ENCODE measurements at regions not wholly inside any gene's neighbourhood (a gene's known extent, or its start where the extent isn't known, plus 50 kb on each side); places are given as distances from the start of the nearest gene placed in this dataset.
"Not testable (repeated sequence)": the region's sequence is repeated elsewhere in the genome, so short reads cannot be mapped to it uniquely, and the experiment has no call there.

DNA sequence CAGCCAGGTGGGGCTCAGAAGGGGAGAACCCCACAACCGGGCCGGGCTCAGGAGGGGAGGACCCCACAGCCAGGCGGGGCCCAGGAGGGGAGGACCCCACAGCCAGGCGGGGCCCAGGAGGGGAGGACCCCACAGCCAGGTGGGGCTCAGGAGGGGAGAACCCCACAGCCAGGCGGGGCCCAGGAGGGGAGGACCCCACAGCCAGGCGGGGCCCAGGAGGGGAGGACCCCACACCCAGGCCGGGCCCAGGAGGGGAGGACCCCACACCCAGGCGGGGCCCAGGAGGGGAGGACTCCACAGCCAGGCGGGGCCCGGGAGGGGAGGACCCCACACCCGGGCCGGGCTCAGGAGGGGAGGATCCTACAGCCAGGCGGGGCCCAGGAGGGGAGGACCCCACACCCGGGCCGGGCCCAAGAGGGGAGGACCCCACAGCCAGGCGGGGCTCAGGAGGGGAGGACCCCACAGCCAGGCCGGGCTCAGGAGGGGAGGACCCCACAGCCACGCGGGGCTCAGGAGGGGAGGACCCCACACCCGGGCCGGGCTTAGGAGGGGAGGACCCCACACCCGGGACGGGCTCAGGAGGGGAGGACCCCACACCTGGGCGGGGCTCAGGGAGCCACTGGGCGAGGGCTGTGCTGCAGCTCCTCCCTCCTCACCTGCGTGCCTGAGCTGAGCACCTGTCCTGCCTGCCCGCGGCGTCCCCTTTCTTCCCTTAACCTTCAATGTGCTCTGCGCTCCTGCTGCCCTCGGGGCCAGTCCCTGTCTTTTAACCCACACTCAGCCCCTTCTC lies 131.4 kb downstream of the IGLL1 start:
- not testable (repeated sequence) for H3K4me3 ChIP-seq, H3K27ac ChIP-seq

- no peak overlapping the region for H3K27ac ChIP-seq
- no peak overlapping the region for H3K4me3 ChIP-seq
These were observed 133.2 kb downstream of the IGLL1 start for GRCh38 chr22:23446796-23447350.

GRCh38 chr22:23446194-23446593 lies 133.9 kb downstream of the IGLL1 start:
- H3K27ac ChIP-seq, H3K4me3 ChIP-seq: not testable (repeated sequence)

- not testable (repeated sequence) for H3K4me3 ChIP-seq, H3K27ac ChIP-seq
These were observed 136.2 kb downstream of the IGLL1 start for GRCh38 chr22:23443905-23444304.

DNA sequence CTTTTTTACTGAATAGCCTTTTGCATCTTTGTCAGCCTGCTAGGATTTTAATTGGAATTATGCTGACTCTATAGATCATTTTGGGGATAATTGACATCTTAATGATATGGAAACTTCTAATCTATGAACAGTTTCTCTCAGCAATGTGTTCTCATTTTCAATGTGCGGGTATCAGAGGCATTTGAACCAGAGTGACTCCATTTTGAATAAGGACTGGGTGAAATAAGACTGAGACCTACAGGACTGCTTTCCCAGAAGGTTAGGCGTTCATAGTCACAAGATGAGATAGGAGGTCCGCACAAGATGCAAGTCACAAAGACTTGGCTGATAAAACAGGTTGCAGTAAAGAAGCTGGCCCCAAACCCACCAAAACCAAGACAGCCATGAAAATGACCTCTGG lies 140.5 kb downstream of the IGLL1 start:
- H3K4me3 ChIP-seq, H3K27ac ChIP-seq: not testable (repeated sequence)

DNA sequence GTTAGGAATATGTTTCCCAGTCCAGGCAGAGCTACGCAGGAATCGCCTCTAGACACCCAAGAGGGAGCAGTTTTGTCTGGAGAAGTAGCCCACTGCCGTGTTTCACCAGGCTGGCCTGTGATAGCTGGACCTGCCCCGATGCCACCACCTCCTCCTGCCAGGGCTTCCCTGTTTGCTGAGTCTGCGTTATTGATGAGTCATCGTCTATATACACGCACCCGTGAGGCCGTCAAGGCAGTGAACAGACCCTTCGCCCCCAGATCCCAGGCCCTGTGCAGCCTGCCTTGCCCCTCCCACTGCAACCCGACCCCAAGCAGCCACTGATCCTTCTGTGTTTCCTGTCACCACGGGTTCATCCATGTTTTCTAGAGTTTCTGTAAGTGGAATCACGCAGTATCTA lies 141.9 kb downstream of the IGLL1 start:
- H3K27ac ChIP-seq, result no peak overlapping the region
- no peak overlapping the region for H3K4me3 ChIP-seq

DNA sequence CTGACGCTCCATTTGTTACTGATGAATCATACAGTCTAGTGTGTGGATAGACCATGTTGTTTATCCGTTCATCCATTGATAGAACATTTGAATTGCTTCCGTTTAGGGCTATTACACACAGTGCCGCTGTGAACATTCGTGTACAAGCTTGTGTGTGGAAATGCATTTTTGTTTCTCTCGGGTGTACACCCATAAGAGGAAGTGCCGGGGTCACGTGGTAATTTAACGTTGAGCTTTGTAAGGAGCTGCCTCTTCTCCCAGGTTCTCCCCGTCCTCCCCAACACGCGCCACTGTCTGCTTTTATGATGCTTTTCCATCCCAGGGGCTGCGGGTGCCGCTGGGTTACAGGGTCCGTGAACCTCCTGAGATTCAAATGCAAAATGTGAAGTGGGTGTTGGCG lies 142.3 kb downstream of the IGLL1 start:
- Histone ChIP-seq H3K27ac (no peak overlapping the region), H3K4me3 (no peak overlapping the region)

DNA sequence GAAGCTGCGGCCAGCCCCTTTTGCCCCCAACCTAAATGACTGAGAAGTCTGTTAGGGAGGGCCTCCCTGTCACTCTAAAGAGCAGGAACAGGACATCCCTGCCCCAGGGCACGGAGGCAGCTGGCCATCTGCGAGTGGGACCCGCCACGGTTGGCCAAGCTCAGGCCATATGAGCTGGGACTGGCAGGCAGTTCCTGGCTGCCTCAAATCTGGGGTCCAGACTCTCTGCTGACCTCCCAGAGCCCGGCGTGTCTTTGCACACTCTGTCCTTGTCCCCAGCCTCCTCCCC lies 143.0 kb downstream of the IGLL1 start:
- not testable (repeated sequence) for H3K27ac ChIP-seq, H3K4me3 ChIP-seq

- H3K27ac ChIP-seq, H3K4me3 ChIP-seq: not testable (repeated sequence)
These were observed 143.6 kb downstream of the IGLL1 start for GRCh38 chr22:23436354-23437106.

GRCh38 chr22:23435186-23435585 lies 144.9 kb downstream of the IGLL1 start:
- H3K27ac ChIP-seq, H3K4me3 ChIP-seq: not testable (repeated sequence)

- H3K4me3 ChIP-seq, H3K27ac ChIP-seq: not testable (repeated sequence)
These were observed 145.8 kb downstream of the IGLL1 start for GRCh38 chr22:23434198-23434830.

- peak overlapping the region in 3 of 7 experiments; percentile 9 to 27 (median 18) for H3K4me3 ChIP-seq
- peak overlapping the region in 1 of 21 experiments; percentile 12 for H3K27ac ChIP-seq
These were observed 146.7 kb downstream of the IGLL1 start for GRCh38 chr22:23433127-23434005.

DNA sequence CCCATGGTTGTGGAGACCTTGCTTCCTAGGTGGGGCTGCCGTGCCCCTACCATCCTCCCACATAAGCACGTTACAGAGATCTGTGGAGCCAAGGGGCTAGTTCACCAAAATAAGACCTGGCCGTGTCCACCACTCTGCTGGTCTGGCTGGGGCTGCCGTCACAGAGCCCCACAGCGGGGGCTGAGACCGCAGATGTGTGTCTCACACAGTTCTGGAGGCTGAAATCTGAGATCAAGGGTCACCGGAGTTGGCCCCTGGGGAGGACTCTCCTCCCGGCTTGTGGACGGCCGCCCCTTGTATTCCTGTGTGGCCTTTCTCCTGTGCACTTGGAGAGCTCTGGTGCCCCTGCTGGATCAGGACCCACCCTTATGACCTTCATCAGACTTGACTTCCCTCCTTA lies 147.4 kb downstream of the IGLL1 start:
- H3K4me3 ChIP-seq, result not testable (repeated sequence)

DNA sequence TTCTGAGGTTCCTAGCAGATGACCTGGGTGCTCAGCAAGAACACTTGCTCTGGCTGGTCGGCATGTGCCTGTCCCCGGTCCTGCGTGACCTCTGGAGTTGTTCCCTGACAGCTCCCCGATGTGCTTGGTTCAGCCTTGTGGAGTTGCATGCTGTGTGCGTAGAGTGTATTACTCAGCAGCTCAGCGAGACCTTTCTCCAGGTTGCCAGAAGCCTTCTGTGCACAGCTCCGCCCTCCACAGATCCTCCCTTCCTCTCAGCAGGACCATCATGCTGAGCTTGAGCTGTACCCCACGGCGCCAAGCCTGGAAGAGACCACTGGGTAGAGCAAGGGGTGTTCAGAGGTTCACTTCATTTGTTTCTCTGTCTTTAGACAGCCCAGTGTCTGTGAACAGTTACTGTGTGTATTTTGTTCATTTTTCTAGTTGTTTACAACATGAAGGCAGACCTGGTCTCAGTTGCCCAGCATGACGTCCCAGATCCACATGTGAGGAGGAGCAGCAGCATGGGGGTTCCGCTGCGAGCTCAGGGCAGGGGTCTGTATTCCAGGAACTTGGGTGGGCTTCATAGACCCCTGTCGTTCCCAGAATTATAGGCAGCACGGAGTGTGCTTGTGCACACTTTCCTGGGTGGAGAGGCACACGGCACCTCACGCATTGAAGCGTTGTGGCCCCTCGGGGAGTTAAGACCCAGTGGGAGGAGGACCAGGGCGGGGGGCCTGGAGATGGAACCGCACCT lies 148.6 kb downstream of the IGLL1 start:
- no peak overlapping the region for H3K27ac ChIP-seq
- H3K4me3 ChIP-seq, result no peak overlapping the region

More for the DNA sequence above, 147.4 kb downstream of the IGLL1 start:
- not testable (repeated sequence) for H3K27ac ChIP-seq

DNA sequence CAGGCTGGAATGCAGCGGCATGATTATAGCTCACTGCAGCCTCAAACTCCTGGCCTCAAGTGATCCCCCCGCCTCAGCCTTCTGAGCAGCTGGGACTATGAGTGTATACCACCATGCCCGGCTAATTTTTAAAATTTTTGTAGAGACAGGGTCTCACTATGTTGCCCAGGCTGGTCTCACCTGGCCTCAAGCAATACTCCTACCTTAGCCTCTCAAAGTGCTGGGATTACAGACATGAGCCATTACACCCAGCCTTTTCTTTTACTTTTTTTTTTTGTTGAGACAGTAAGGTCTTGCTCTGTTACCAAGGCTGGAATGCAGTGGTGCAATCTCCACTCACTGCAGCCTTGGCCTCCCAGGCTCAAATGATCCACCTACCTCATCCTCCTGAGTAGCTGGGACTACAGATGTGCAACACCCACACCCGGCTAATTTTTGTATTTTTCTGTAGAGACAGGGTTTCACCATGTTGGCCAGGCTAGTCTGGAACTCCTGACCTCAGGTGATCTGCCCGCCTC lies 155.5 kb downstream of the IGLL1 start:
- not testable (repeated sequence) for H3K27ac ChIP-seq, H3K4me3 ChIP-seq

DNA sequence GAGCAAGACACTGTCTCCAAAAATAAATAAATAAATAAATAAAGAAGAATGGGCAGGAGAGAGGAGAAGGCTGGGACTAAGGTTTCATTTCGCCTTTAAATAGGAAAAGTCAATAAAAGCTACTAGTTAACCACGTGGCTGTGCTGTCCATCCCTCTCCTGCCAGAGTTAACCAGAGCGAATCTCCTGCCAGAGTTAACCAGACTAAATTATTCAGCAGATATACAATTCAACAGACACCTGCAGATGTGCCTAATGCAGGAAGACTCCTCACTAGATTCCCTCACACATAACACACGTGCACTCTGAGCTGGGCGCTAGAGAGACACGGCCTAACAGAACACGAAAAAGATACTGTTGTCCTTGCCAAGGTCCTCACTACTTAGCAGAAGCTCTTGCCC lies 156.1 kb downstream of the IGLL1 start:
- Histone ChIP-seq H3K27ac (no peak overlapping the region), H3K4me3 (no peak overlapping the region)

- H3K4me3 ChIP-seq, H3K27ac ChIP-seq: not testable (repeated sequence)
These were observed 157.8 kb downstream of the IGLL1 start for GRCh38 chr22:23422281-23422680.

DNA sequence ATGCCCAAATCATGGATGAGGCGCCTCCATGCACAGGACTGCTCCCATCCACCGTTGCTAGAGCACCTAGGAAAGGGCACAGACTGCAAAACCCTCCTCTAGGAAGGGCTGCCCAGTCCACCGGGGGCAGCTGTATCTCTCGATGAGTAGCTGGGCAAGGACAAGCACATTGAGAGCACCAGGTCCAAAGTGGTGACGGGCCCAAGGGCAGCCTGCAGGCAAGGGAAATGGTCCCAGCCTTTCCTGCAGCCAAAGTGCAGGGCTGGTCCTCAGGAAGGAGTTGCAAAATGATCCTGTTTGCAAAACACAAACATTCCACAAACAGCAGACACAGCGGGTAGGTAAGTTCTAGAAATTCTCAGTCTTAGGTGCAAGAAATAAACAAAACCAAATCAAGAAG lies 158.8 kb downstream of the IGLL1 start:
- not testable (repeated sequence) for H3K27ac ChIP-seq, H3K4me3 ChIP-seq

GRCh38 chr22:23419931-23420330 lies 160.2 kb downstream of the IGLL1 start:
- Histone ChIP-seq H3K4me3 (no peak overlapping the region), H3K27ac (no peak overlapping the region)
